PC-9 (cell line): ENCODE measurements at regions not wholly inside any gene's neighbourhood (a gene's known extent, or its start where the extent isn't known, plus 50 kb on each side); places are given as distances from the start of the nearest gene placed in this dataset.

Source experiments
- EZH2 ChIP-seq: fragments of 200-600 bp; sonication (generic); IDR thresholded peaks from 2 replicates; pipeline ENCODE4 v1.8.0; 2017; ENCODE audit warnings: antibody characterized with exemption, low read depth
- TF ChIP-seq, protein P1 (sequence below): fragments of 200-600 bp; sonication (generic); conservative IDR thresholded peaks from 2 replicates; pipeline ENCODE4 v1.6.1; 2017; ENCODE audit warnings: mixed run types, antibody characterized with exemption, mild to moderate bottlenecking, moderate library complexity

DNA sequence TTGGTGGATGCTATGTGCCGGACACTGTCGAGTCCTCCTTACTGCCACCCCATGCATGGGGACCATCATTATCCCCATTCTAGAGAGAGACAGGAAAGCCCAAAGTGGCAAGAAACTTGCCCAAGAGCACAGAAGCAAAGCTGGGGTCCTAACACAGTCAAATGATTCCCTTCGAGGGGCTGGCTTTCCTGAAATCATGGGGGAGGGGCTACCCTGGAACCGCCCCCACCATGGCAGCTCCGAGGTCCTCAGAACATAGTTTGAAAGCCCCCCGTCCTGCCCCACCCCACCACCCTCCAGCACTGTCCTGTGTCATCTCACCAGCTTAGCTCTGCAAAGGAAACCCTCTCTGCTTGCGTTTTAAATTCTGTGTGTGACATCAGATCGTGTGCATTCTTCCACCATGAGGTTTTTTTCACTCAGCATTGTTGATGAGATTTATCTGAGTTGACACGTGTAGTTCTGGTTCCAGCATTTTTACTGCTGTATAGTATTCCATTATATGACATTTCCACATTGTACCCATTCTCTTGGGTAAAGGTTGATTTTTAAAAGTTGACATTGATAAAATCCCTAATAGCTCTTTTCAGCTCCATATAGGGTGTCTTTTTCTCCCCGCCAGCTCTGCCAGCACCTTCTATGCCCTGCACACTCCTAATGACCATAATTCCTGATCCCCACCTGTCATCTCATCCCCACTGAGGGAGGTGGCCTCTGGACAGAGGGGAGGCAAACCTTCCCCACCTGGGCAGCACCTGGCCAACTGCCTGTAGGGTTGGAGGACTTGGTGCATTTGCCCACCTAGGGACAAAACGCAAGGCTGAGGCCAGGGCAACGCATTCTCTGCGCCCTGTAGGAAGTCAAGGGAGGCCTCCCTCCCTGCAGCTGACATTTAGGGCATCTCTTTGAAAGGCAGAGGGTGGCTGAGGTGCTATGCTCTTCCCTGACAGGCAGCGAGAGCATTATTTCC, 100.2 kb upstream of the GPR26 start:
- TF ChIP-seq, protein P1, sequence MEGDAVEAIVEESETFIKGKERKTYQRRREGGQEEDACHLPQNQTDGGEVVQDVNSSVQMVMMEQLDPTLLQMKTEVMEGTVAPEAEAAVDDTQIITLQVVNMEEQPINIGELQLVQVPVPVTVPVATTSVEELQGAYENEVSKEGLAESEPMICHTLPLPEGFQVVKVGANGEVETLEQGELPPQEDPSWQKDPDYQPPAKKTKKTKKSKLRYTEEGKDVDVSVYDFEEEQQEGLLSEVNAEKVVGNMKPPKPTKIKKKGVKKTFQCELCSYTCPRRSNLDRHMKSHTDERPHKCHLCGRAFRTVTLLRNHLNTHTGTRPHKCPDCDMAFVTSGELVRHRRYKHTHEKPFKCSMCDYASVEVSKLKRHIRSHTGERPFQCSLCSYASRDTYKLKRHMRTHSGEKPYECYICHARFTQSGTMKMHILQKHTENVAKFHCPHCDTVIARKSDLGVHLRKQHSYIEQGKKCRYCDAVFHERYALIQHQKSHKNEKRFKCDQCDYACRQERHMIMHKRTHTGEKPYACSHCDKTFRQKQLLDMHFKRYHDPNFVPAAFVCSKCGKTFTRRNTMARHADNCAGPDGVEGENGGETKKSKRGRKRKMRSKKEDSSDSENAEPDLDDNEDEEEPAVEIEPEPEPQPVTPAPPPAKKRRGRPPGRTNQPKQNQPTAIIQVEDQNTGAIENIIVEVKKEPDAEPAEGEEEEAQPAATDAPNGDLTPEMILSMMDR = no peak
- no peak for TF ChIP-seq EZH2
